ENCODE measurements at regions not wholly inside any gene's neighbourhood (a gene's known extent, or its start where the extent isn't known, plus 50 kb on each side); places are given as distances from the start of the nearest gene placed in this dataset.

DNA sequence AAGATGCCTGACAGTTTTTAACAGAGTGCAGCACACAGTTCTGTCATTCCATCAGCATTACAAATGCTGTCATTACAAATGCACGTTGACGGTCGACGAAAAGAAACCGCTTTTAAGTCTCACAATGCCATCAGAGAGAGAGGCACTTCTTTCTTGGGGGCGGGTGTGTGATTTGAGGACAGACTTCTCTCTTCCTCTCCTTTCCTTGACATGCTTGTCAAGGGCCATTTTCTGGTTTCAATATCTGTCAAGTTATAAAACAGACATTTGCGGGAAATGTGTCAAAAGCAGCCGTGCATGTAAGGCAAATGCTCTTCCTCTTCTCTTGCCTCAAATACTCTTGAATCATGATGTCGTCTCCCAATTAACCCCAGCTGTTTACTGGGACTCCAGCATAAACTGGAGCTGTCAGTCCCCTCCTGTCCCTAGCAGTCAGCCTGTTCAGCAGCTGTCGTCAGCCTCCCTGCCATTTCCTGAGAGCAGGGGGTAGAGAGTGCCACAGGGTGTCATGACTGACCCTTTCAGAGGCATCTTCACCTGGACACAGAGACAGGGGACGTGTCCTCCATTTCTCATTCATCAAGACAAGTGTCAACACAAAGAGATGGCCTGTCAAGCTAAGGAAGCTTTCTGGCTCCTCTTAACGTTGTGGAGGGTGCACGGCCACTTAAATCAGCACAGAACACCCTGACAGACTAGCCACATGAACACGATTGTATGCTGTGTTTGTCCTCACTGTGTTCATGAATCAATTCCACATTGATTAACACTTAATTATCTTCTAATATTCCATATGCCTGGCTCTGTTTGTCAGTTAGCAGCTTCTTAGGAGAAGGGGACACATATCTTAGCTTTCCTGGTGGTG, 305.4 kb upstream of the RAB6C start:
- H3K4me3 ChIP-seq (replicated peaks; ENCODE audit: low read depth, low read length): no peak overlapping the region
- no peak for DNase-seq (ENCODE audit: low read depth)
- no peak for TF ChIP-seq CTCF (IDR thresholded peaks at IDR 0.05; ENCODE audit: low read length, missing control alignments)

GRCh38 chr2:129678751-129679150, 300.7 kb upstream of the RAB6C start:
- H3K4me3 ChIP-seq (replicated peaks; ENCODE audit: low read depth, low read length): no peak overlapping the region
- no peak for DNase-seq (ENCODE audit: low read depth)
- TF ChIP-seq CTCF (IDR thresholded peaks at IDR 0.05; ENCODE audit: low read length, missing control alignments): no peak

DNA sequence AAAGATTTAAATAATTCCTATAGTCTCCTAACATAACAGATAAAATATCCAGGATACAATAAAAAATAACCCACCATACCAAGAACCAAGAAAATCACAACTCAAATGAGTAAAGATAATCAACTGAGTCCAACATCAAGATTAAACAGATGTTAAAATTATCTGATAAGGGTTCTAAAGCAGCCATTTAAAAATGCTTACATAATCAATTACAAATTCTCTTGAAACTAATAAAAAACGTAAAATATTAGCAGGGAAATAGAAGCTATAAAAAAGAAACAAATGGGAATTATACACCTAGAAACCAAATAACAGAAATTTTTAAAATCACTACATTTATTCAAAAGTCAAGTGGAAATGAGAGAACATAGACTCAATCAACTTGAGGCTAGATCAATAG, 297.7 kb upstream of the RAB6C start:
- no peak overlapping the region for H3K4me3 ChIP-seq (replicated peaks; ENCODE audit: low read depth, low read length)
- TF ChIP-seq CTCF (IDR thresholded peaks at IDR 0.05; ENCODE audit: low read length, missing control alignments): no peak
- DNase-seq (ENCODE audit: low read depth): no peak

DNA sequence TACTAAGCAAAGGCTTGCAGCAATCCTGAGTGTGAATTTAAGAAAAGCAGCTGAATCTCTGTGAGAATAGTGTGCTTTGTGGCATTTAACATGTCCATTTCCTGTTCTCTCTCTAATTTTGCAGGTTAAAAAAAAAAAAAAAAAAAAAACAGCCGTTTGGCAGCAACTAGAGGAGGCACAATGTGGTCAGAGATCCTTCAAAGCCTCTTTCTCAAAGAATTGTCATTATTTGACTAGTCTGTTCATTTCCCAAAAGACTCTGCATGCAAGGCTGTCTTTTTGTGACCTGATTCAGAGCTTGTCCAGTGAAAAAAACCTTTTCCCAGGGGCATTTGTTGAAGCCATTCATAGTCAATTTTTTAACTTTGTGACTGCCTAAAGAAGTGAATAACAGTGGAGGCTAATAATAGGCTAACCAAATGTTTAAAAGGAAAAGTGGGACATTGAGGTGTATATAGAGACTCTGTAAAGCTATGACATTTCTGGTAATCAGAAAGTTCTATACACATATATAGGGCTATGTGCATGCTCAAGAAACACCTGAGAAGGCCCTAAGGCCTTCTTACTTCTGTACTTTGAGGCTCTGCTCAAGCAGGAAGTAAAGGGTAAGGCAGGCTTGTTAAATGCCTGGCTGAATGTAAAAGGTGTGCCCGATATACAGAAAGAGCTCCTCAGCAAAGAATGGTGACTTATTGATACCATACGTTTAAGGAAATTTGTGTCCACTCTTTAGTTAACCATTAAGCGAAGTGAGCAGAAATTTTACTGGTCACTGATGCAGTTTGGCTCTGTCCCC, 289.6 kb upstream of the RAB6C start:
- no peak overlapping the region for H3K4me3 ChIP-seq (replicated peaks; ENCODE audit: low read depth, low read length)
- TF ChIP-seq CTCF (IDR thresholded peaks at IDR 0.05; ENCODE audit: low read length, missing control alignments): no peak
- no peak for DNase-seq (ENCODE audit: low read depth)

DNA sequence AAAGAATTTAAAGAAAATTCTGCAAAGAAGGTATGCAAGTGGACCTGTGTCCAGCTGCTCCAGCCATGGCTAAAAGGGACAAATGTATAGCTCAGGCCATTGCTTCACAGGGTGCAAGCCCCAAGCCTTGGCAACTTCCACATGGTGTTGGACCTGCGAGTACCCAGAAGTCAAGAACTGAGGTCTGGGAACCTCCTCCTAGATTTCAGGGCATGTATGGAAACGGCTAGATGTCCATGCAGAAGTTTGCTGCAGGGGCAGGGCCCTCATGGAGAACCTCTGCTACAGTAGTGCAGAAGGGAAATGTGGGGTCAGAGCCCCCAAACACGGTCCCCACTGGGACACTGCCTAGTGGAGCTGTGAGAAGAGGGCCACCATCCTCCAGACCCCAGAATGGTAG, 284.0 kb upstream of the RAB6C start:
- DNase-seq (ENCODE audit: low read depth): no peak
- TF ChIP-seq CTCF (IDR thresholded peaks at IDR 0.05; ENCODE audit: low read length, missing control alignments): no peak
- no peak overlapping the region for H3K4me3 ChIP-seq (replicated peaks; ENCODE audit: low read depth, low read length)

- H3K4me3 ChIP-seq (replicated peaks; ENCODE audit: low read depth, low read length): no peak overlapping the region
- no peak for TF ChIP-seq CTCF (IDR thresholded peaks at IDR 0.05; ENCODE audit: low read length, missing control alignments)
- no peak for DNase-seq (ENCODE audit: low read depth)
Measured at GRCh38 chr2:129698593-129698992, 280.9 kb upstream of the RAB6C start.
